HG03064 (cell line): ENCODE measurements at regions not wholly inside any gene's neighbourhood (a gene's known extent, or its start where the extent isn't known, plus 50 kb on each side); places are given as distances from the start of the nearest gene placed in this dataset.

Experiments used
- ATAC-seq: cut with Tn5 transposase; IDR thresholded peaks from one replicate; pipeline ENCODE4 v1.9.1; 2021; ENCODE audit warnings: low read depth; ENCODE audit not compliant: unreplicated experiment

GRCh38 chr18:56545464-56545863 is 92.9 kb downstream of the TXNL1 start:
- ATAC-seq = no peak

- ATAC-seq = no peak
Observed at GRCh38 chr18:56542476-56542875, 95.9 kb downstream of the TXNL1 start.

GRCh38 chr18:56541793-56542192 is 96.6 kb downstream of the TXNL1 start:
- no peak for ATAC-seq

GRCh38 chr18:56541340-56541739 is 97.1 kb downstream of the TXNL1 start:
- ATAC-seq = no peak

GRCh38 chr18:56538746-56539145 is 99.6 kb downstream of the TXNL1 start:
- ATAC-seq = no peak

GRCh38 chr18:56532176-56532840 is 106.1 kb downstream of the TXNL1 start:
- peak; percentile 85 for ATAC-seq

GRCh38 chr18:56522816-56523215 is 115.6 kb downstream of the TXNL1 start:
- no peak for ATAC-seq

GRCh38 chr18:56521263-56521662 is 117.1 kb downstream of the TXNL1 start:
- no peak for ATAC-seq

GRCh38 chr18:56517761-56518160 is 120.6 kb downstream of the TXNL1 start:
- ATAC-seq = no peak

GRCh38 chr18:56517196-56517595 is 121.2 kb downstream of the TXNL1 start:
- ATAC-seq = no peak

- no peak for ATAC-seq
Observed at GRCh38 chr18:56516789-56517188, 121.6 kb downstream of the TXNL1 start.

GRCh38 chr18:56515522-56515921 is 122.9 kb downstream of the TXNL1 start:
- no peak for ATAC-seq

GRCh38 chr18:56511996-56512395 is 126.4 kb downstream of the TXNL1 start:
- ATAC-seq = no peak

GRCh38 chr18:56510108-56510507 is 128.3 kb downstream of the TXNL1 start:
- no peak for ATAC-seq

GRCh38 chr18:56509656-56510055 is 128.7 kb downstream of the TXNL1 start:
- no peak for ATAC-seq

- no peak for ATAC-seq
Observed at GRCh38 chr18:56508370-56509036, 129.9 kb downstream of the TXNL1 start.

GRCh38 chr18:56505971-56506370 is 132.4 kb downstream of the TXNL1 start:
- ATAC-seq = no peak

GRCh38 chr18:56505293-56505692 is 133.1 kb downstream of the TXNL1 start:
- no peak for ATAC-seq

- no peak for ATAC-seq
Observed at GRCh38 chr18:56501896-56502295, 136.5 kb downstream of the TXNL1 start.

GRCh38 chr18:56495884-56496283 is 142.5 kb downstream of the TXNL1 start:
- no peak for ATAC-seq

GRCh38 chr18:56493531-56493930 is 144.9 kb downstream of the TXNL1 start:
- ATAC-seq = no peak

GRCh38 chr18:56492136-56492535 is 146.3 kb downstream of the TXNL1 start:
- ATAC-seq = no peak
